ENCODE measurements at regions not wholly inside any gene's neighbourhood (a gene's known extent, or its start where the extent isn't known, plus 50 kb on each side); places are given as distances from the start of the nearest gene placed in this dataset.

DNA sequence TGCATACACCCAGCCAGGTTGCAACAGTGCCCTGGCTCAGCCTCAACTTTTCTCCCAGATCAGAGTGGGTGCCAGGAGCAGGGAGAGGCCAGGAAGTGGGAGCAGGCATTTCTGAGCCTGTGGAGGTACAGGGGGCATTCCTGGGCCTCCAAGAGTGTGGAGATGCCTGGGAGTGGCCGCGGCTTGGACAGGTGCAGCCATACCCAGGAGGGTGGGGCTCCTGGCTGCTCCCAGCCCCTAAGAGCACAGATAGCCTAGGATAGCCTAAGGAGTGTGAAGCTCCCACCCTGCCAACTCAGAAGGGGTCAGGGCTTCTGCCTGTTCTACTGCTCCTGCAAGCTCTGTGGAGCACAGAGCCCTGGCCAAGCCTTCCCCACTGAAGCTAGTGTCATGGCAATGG lies 543.4 kb downstream of the RPL10L start:
- no peak for TF ChIP-seq POLR2AphosphoS5 (IDR thresholded peaks at IDR 0.05; ENCODE audit: insufficient read depth, low read depth, low read length)
- TF ChIP-seq POLR2A (IDR thresholded peaks at IDR 0.05; ENCODE audit: low read depth, low read length), result no peak

Data from endothelial cell of umbilical vein (primary cell).